Epithelial cell of proximal tubule (primary cell): ENCODE measurements at regions not wholly inside any gene's neighbourhood (a gene's known extent, or its start where the extent isn't known, plus 50 kb on each side); places are given as distances from the start of the nearest gene placed in this dataset.
A peak's percentile ranks its signal among the peaks of the same experiment; 100 is the strongest.

Experiments used
- DNase-seq: peaks from one replicate; pipeline ENCODE4 v3.0.0-alpha.2; 2011; ENCODE audit warnings: low read depth
- H3K4me3 ChIP-seq: 2 replicates; pipeline ENCODE4 v1.5.1; 2011; ENCODE audit warnings: low read depth, mild to moderate bottlenecking, low read length
- CTCF ChIP-seq: conservative IDR thresholded peaks from 2 replicates; pipeline ENCODE4 v1.5.1; 2012; ENCODE audit warnings: low read depth, mild to moderate bottlenecking, low read length

DNA sequence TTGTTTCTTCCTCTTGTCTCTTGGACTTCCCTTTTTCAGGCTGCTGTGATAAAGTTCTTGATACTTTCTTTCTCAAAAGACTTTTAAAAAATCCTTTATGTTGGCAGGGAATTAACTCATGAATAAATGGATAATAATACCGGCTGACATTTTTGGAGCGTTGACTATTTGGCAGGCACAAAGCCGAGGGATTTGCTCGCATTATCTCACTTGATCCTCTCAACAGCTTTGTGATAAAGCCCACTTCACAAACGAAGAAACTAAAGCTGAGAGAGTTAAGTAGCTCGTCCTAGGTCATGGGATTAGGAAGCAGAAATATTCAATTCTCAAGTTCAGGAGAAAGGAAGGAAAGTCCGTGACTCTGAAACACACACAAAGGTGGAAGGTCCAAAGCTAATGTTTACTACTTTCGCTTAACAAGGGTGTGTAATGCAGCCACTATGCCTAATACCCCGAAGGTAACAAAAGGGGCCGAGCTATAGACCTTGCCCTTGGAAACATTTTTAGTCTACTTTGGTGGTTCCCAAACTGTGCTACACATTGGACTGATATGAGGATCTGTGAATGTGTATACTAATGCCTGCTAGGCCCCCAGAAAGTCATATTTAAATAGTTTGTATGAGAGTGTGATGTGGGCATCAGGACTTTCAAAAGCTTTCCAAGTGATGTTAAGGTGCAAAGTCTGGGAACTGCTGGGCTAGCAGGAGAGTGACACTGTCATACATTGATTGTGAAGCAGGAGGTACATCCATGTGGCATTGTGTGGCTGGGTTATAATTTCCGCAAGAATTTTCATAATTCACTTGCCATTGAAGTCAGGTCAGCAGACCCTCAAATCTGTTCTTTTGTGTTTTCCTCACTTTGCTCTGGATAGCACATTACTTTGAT lies 508.4 kb downstream of the PLCL1 start:
- TF ChIP-seq CTCF, result no peak
- no peak for DNase-seq
- H3K4me3 ChIP-seq, result no peak overlapping the region

DNA sequence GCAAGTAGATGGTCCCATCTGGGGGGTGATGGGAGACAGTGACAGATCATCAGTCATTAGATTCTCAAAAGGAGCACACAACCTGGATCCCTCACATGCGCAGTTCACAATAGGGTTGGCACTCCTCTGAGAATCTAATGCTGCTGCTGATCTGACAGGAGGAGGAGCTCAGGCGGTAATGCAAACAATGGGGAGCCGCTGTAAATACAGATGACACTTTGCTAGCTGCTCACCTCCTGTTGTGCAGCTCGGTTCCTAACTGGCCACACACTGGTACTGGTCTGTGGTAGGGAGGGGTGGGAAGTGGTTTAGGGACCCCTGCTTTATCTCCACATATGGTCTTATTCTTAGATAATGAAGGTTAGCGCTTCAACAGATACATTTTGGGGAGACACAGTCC lies 506.6 kb downstream of the PLCL1 start:
- DNase-seq, result no peak
- no peak for TF ChIP-seq CTCF
- no peak overlapping the region for H3K4me3 ChIP-seq

DNA sequence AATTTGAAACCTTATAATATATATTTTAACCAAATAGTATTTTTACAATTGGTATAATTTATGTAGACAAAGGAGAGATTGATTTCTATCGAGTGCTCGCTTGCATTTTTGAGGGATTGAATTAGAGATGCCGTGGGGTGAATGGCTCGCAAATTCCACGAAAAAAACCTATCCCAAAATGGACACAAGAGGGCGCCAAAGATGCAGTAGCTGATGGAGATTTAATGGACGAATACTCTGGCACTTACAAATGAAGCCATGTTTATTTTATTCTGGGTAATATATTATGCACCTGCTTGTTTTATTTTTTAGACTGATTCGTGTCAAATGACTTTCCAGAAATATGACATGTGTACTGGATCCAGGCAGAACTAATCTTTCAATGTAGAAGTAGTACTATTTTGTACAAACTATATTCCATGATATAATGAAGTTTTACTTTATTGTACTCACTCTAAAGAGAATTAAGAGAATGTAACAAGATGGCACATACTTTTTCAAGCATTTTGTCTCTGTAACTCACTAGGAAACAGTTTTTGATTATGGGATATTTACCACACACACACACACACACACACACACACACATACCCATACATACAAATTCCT lies 505.4 kb downstream of the PLCL1 start:
- H3K4me3 ChIP-seq, result no peak overlapping the region
- DNase-seq, result no peak
- TF ChIP-seq CTCF, result peak; percentile 93

DNA sequence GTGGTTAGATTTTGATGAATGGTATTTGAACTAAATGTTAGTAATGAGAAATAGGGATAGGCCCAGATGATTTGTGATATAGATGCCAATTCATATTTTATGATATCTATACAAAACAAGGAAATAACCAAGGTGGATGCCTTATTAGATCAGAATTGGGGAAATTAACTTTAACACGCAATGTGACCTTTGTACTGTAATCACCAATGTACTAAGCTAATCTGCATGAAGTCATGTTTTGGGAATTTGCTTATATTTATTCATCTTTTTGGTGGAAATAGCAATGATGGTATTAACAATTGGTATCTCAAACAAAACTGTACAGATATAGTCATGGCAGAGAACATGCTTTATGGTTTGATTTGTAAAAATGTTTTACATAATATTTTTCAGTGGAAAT lies 504.7 kb downstream of the PLCL1 start:
- no peak for DNase-seq
- no peak overlapping the region for H3K4me3 ChIP-seq
- TF ChIP-seq CTCF, result no peak

- DNase-seq, result no peak
- TF ChIP-seq CTCF, result no peak
- no peak overlapping the region for H3K4me3 ChIP-seq
These were observed 504.0 kb downstream of the PLCL1 start for GRCh38 chr2:198308368-198308767.

- H3K4me3 ChIP-seq, result no peak overlapping the region
- TF ChIP-seq CTCF, result no peak
- DNase-seq, result no peak
These were observed 502.7 kb downstream of the PLCL1 start for GRCh38 chr2:198307093-198307492.

GRCh38 chr2:198304859-198305258 lies 500.5 kb downstream of the PLCL1 start:
- H3K4me3 ChIP-seq, result no peak overlapping the region
- no peak for DNase-seq
- no peak for TF ChIP-seq CTCF
